ENCODE measurements at regions not wholly inside any gene's neighbourhood (a gene's known extent, or its start where the extent isn't known, plus 50 kb on each side); places are given as distances from the start of the nearest gene placed in this dataset.

DNA sequence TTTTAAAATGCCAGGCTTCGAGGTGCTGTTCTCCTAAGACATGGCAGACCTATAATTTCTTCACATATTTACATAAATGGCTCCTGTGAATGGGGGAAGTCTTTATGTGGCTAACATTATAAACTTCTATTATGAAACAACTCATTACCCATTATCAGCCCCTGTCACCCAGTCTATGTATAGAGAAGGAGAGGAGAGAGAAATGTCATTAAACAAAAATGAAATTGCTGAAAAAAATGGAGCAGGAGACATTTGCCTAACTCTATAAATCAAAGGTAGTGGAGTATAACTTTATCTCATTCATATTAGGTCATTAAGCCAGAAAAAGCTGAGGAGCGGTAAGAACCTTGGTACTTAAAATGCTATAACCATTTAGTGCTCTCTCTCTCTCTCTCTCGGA is 71.9 kb upstream of the KRR1 start:
- DNase-seq (ENCODE audit: low read depth in 4 of 4, low spot score in 2 of 4): no peak

DNA sequence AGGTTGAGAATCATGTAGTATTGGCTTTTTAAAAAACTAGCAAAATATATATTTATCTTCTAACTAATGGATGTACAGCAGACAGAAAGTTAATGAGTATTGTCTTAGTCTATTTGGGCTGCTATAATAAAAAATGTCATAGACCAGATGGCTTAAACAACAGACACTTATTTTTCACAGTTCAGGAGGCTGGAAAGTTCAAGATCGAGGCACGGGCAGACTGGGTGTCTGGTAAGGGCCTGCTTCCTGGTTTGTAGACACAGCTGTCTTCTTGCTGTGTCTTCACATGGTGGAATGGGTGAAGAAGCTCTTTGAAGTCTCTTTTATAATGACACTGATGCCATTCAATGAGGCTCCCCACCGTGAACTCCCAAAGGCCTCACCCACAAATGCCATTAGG is 70.1 kb upstream of the KRR1 start:
- no peak for DNase-seq (ENCODE audit: low read depth in 4 of 4, low spot score in 2 of 4)

DNA sequence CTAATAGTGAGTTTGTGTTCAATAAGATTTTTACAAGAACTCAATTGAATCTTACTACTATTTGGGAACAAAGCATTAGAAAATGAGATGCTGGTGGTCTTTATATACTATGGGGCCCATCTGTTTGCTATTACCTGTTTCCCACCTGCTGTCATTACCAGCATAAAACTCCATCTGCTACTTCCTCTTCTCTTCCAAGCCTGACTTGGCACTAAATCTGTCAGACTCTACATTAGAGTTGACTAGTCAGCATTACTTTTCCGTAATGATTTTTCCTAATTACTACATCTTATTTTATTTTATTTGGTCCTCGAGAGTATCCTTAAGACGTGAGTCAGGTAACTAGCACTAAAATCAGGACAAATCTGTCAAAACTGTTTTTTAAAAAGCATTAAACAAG is 68.1 kb upstream of the KRR1 start:
- no peak for DNase-seq (ENCODE audit: low read depth in 4 of 4, low spot score in 2 of 4)

DNA sequence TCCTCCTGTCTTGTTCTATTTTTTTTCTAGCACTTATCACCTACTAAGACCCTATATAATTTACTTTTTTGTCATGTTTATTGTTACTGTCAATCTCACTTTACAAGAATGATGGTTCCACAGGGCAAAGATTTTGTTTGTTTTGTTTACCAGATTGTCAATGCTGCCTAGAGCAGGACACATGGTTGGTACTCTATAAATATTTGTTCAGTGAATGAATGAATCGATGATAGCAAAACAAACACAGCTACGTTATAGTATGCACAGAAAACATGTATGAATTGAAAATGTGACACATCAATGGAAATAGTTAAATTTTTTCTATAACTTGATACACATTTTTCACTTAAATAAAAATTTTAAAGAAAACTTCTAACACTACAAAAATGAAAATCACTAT is 67.1 kb upstream of the KRR1 start:
- DNase-seq (ENCODE audit: low read depth in 4 of 4, low spot score in 2 of 4): no peak

DNA sequence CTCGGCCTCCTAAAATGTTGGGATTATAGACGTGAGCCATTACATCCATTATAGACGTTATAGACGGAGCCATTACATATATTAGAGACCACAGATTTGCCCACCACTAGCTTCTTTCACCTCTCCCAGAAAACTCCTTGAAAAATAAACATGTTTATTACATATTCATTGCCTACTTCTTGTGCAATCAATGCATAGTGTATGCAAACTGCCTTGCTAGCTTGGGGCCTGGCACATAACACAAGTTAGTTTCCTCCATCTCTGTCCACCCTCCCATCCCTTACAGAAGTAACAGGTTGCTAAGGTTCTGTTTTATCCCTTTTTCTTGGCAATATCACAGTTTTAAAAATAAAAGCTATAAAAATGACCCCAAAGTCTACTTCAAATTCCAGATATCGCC is 66.4 kb upstream of the KRR1 start:
- no peak for DNase-seq (ENCODE audit: low read depth in 4 of 4, low spot score in 2 of 4)

DNA sequence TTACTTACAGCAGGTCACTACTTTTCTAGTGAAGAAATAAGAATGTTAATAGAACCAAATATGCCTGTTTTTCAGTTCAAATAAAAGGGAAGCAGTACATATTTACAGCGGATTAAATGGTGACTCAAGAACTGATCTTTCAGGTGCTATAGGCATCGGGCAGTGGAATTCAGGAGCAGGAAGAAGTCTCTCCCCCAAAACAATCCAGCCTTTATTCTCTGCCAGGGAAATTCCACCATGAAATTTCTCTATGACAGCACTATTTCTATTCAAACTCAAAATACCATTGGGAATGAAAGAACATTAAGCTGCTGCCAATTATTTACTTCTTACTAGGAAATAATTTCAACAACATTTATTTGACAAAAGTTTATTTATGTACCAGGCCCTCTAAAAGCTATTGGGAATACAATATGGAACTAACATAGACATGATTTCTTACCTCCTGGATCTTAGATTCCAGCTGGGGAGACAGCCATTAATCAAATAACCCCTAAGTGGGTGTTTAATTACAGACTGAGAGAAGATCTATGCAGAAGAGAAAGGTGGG is 60.3 kb upstream of the KRR1 start:
- DNase-seq (ENCODE audit: low read depth in 4 of 4, low spot score in 2 of 4): no peak

DNA sequence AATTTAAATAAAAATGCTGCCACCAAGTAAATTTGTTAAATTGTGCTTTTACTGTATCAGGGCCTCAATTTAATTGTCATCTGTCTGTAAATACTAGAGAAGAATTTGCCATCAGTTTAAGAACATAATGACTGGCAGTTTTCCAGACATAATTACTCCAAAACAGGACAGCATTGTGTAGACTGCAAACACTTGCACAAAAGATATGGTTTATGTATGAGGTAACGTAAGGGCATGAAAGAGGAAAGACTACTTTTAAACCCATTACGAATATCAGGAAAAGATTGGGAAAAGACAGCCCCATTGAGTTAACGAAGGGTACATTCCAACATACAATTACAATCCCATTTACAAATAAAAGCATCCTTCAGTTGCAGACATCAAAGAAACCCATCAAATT is 59.8 kb upstream of the KRR1 start:
- no peak for DNase-seq (ENCODE audit: low read depth in 4 of 4, low spot score in 2 of 4)

DNA sequence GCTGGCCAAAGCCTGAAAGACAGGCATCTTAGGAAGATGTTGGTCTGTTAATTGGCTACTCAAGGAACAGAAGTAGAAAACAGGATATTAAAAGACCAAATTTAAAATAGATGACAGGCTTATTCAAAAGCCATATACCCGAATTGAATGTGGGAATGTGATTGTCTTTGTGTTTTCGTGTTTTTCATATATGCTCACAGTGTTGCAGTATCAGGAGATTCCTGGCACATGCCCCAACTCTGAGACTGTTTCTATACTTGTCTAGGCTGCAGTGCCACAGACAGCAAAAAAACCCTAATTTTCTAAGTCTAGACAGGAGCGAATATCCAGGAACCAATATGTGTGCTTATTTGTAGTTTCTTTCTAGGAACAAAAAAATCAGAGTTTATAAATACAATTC is 57.4 kb upstream of the KRR1 start:
- no peak for DNase-seq (ENCODE audit: low read depth in 4 of 4, low spot score in 2 of 4)

DNA sequence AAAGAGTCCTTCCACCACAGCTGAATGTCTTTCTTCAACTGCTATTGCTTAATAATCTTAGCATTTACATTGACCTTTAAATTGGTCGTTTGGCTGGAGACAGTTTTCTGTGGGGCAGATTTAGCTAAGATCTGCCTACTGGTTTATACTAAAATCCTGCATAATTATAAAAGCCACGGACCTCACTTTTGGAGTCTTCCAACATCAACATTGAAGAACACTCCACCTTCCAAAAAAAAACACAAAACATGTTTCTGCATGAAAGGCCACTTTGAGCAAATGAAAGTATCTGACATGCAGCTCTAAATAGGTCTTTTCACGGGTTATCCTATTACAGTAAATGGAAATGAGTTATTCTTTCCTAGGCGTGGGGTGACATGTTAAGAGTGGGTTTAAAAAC is 57.0 kb upstream of the KRR1 start:
- DNase-seq (ENCODE audit: low read depth in 4 of 4, low spot score in 2 of 4): no peak

DNA sequence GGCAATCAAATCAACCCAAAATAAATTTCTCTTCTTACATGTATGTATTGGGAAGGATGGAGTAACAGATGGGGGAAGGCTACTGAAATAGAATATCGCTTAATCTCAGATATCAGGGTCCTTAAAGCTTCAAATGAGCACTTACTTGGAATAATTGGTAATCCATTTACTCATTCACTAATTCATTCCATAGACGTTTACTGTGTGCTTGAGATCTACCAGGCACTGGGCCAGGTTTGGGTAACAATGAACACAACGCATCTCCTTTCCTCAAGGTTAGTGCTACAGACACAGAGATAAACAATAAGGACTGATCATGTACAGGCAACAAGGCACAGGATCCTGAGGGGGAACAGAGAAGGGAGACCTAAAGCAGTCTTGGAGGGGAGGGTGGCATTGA is 54.4 kb upstream of the KRR1 start:
- no peak for DNase-seq (ENCODE audit: low read depth in 4 of 4, low spot score in 2 of 4)

DNA sequence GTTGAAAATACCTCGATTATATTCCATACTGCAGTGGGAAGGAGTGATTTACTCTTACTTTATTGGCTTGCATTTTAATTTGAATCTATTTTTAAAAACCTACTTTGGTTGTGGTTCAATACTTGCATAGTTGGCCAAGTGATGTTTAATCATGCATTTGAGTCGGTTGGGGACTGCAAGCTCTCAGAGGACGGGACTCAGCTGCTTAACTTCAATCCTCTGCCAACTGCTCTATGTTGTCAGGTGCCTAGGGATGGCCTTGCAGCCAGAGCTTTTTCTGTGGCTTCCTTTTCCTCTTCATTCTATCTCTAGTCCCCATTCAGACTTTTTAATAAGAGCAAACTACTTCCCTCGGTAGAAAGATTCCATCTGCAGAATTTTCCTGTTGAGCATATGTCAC is 53.4 kb upstream of the KRR1 start:
- no peak for DNase-seq (ENCODE audit: low read depth in 4 of 4, low spot score in 2 of 4)

DNA sequence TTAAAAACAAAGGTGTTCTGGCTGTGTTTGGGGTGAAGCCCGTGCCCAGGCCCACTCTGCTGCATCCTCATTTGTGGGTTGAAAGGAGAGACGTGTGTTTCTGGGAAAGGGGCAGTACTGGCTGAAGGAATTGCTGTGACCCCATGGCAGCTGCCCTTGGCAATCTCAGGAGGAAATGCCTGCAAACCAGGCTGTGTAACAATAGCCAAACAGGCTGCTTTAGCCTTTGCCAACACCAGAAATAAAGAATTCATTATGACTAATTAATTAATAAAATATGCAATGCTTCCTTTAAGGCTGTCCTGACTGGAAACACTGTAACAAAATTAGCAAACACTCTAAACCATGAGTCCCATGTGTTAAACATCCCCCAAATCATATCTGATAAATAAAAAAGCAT is 53.0 kb upstream of the KRR1 start:
- no peak for DNase-seq (ENCODE audit: low read depth in 4 of 4, low spot score in 2 of 4)

DNA sequence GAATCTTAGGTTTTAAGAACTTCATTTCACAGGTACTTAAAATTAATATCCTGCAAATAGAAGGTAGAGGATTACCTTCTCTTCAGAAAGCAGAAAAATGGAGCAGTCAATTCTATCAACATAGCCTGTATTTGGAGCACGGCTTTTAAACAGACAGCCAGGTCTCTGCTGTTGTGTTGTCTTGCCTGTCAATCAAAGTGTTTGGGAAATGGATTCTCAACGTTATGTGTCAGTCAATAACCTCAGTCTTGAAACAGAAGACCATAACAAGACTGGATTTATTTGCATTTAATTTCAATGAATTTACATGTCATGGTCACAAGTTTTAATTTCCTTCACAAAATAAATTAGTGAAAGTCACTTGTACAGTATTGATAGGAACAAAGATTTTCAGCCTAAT is 51.9 kb upstream of the KRR1 start:
- DNase-seq (ENCODE audit: low read depth in 4 of 4, low spot score in 2 of 4): no peak

DNA sequence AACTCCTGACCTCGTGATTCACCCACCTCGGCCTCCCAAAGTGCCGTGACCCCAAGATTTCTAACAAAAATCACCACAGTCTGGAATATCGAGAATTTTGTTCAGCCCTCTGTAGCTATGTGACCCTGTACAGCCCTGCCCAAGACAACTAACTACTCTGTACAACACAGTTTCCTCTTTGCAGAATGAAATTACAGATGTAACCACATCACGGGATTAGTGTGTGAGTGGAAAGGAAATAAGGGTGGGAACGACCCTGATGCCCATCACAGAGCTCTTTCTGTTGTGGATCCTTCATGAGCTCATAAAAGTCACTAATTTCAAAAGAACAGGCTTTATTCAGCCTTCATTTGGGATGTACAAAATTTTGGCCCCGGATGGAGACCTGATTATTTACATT is 50.5 kb upstream of the KRR1 start:
- no peak for DNase-seq (ENCODE audit: low read depth in 4 of 4, low spot score in 2 of 4)

Data from left renal cortex interstitium (tissue), 4 donors.